PFSK-1 (cell line): ENCODE measurements at regions not wholly inside any gene's neighbourhood (a gene's known extent, or its start where the extent isn't known, plus 50 kb on each side); places are given as distances from the start of the nearest gene placed in this dataset.

ENCODE experiments used
- FOXP2 ChIP-seq: optimal IDR thresholded peaks from 2 replicates; pipeline ENCODE3; 2011; ENCODE audit warnings: borderline replicate concordance, control low read depth, inconsistent platforms; ENCODE audit not compliant: insufficient read depth; ENCODE audit errors: extremely low read length, extremely low read depth
- POLR2AphosphoS5 ChIP-seq: IDR thresholded peaks from 2 replicates; pipeline ENCODE4 v1.6.1; 2012; ENCODE audit warnings: low read depth, mild to moderate bottlenecking, control low read depth, low read length, moderate library complexity
- REST ChIP-seq, 2 experiments: IDR thresholded peaks; 2 replicates each; pipeline versions ENCODE4 v1.6.1 to v1.8.0; 2011 to 2012; ENCODE audit warnings: low read depth in 2 of 2, low read length in 2 of 2, control low read depth in 1 of 2, inconsistent platforms in 1 of 2, mild to moderate bottlenecking in 1 of 2, moderate library complexity in 1 of 2; ENCODE audit not compliant: insufficient read depth in 1 of 2
- SIN3A ChIP-seq: IDR thresholded peaks from 2 replicates; pipeline ENCODE4 v1.6.1; 2012; ENCODE audit warnings: mild to moderate bottlenecking, low read length, moderate library complexity, borderline replicate concordance; ENCODE audit not compliant: insufficient read depth
- TAF1 ChIP-seq: IDR thresholded peaks from 2 replicates; pipeline ENCODE4 v1.6.1; 2012; ENCODE audit warnings: low read length, control low read depth, borderline replicate concordance; ENCODE audit not compliant: insufficient read depth

GRCh38 chr5:74367934-74368333, 272.6 kb downstream of the ENC1 start:
- TF ChIP-seq POLR2AphosphoS5 (no peak), TAF1 (no peak), SIN3A (no peak), REST (IDR thresholded peaks at IDR 0.05; ENCODE audit: insufficient read depth in 1 of 2, low read depth in 2 of 2, low read length in 2 of 2) (no peak), FOXP2 (no peak)

GRCh38 chr5:74367241-74367733, 273.2 kb downstream of the ENC1 start:
- TF ChIP-seq SIN3A, result no peak
- TF ChIP-seq FOXP2, result no peak
- TF ChIP-seq TAF1, result no peak

GRCh38 chr5:74365723-74366122, 274.8 kb downstream of the ENC1 start:
- TF ChIP-seq REST (IDR thresholded peaks at IDR 0.05; ENCODE audit: insufficient read depth in 1 of 2, low read depth in 2 of 2, low read length in 2 of 2) (no peak), SIN3A (no peak), POLR2AphosphoS5 (no peak)

GRCh38 chr5:74364507-74364906, 276.0 kb downstream of the ENC1 start:
- TF ChIP-seq FOXP2, result no peak
- TF ChIP-seq SIN3A, result no peak
- TF ChIP-seq TAF1, result no peak
- no peak for TF ChIP-seq REST (IDR thresholded peaks at IDR 0.05; ENCODE audit: insufficient read depth in 1 of 2, low read depth in 2 of 2, low read length in 2 of 2)
- no peak for TF ChIP-seq POLR2AphosphoS5

GRCh38 chr5:74363603-74364205, 276.8 kb downstream of the ENC1 start:
- TF ChIP-seq POLR2AphosphoS5, result no peak
- TF ChIP-seq REST (IDR thresholded peaks at IDR 0.05; ENCODE audit: insufficient read depth in 1 of 2, low read depth in 2 of 2, low read length in 2 of 2), result no peak
- TF ChIP-seq FOXP2, result no peak
- no peak for TF ChIP-seq SIN3A
- TF ChIP-seq TAF1, result no peak
